NT2/D1 (cell line): ENCODE measurements at regions not wholly inside any gene's neighbourhood (a gene's known extent, or its start where the extent isn't known, plus 50 kb on each side); places are given as distances from the start of the nearest gene placed in this dataset.

Experiments used
- DNase-seq: peaks from one replicate; pipeline ENCODE4 v3.0.0-alpha.2; 2011; ENCODE audit warnings: low read depth, low spot score
- H3K27me3 ChIP-seq: 2 replicates; pipeline ENCODE4 v1.6.0; 2011; ENCODE audit warnings: mild to moderate bottlenecking; ENCODE audit not compliant: insufficient read length, insufficient read depth
- H3K36me3 ChIP-seq: 2 replicates; pipeline ENCODE4 v1.6.1; 2011; ENCODE audit warnings: mild to moderate bottlenecking, low read length, mixed read lengths; ENCODE audit not compliant: insufficient read depth, insufficient read length
- H3K4me1 ChIP-seq: 2 replicates; pipeline ENCODE4 v1.5.1; 2011; ENCODE audit not compliant: insufficient read depth, insufficient read length
- H3K4me3 ChIP-seq: 2 replicates; pipeline ENCODE4 v1.5.1; 2011; ENCODE audit warnings: low read depth; ENCODE audit not compliant: insufficient read length
- H3K9ac ChIP-seq: 2 replicates; pipeline ENCODE4 v1.6.0; 2011; ENCODE audit warnings: low read depth; ENCODE audit not compliant: insufficient read length
- H3K9me3 ChIP-seq: 2 replicates; pipeline ENCODE4 v1.5.1; 2011; ENCODE audit warnings: mild to moderate bottlenecking, low read length; ENCODE audit not compliant: insufficient read depth
- SUZ12 ChIP-seq: IDR thresholded peaks from 2 replicates; pipeline ENCODE4 v1.6.1; 2011; ENCODE audit not compliant: insufficient read length, insufficient read depth; ENCODE audit errors: extremely low read depth
- YY1 ChIP-seq: IDR thresholded peaks from 2 replicates; pipeline ENCODE4 v1.6.1; 2011; ENCODE audit not compliant: insufficient read length, insufficient read depth
- ZNF274 ChIP-seq: IDR thresholded peaks from 2 replicates; pipeline ENCODE4 v1.6.1; 2011; ENCODE audit warnings: mild to moderate bottlenecking, low read depth, low read length

DNA sequence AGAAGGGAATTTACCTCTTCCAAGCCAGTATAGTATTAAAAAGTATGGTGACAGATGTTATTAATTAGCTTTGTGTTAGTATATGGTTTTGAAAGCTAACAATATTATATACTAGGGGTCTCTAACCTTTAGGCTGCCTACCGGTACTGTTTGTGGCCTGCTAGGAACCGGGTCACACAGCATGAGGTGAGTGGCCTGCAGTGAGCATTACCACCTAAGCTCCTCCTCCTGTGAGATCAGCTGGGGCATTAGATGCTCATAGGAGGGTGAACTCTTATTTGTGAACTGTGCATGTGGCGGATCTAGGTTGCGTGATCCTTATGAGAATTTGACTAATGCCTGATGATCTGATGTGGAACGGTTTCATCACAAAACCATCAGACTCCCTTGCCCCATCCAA is 583.4 kb upstream of the CDH2 start:
- no peak overlapping the region for H3K4me3 ChIP-seq
- DNase-seq, result no peak
- H3K36me3 ChIP-seq, result no peaks in the 10 kb centered on the region
- TF ChIP-seq ZNF274 (no peak), YY1 (no peak), SUZ12 (no peak)
- H3K27me3 ChIP-seq, result no peaks in the 10 kb centered on the region
- no peaks in the 10 kb centered on the region for H3K9me3 ChIP-seq
- no peaks in the 10 kb centered on the region for H3K4me1 ChIP-seq
- H3K9ac ChIP-seq, result no peak overlapping the region

- no peak overlapping the region for H3K4me3 ChIP-seq
- no peak overlapping the region for H3K9ac ChIP-seq
- H3K27me3 ChIP-seq, result no peaks in the 10 kb centered on the region
- H3K9me3 ChIP-seq, result no peaks in the 10 kb centered on the region
- H3K4me1 ChIP-seq, result no peaks in the 10 kb centered on the region
- TF ChIP-seq SUZ12 (no peak), YY1 (no peak), ZNF274 (no peak)
- no peak for DNase-seq
- no peaks in the 10 kb centered on the region for H3K36me3 ChIP-seq
Measured at GRCh38 chr18:28757466-28758008, 580.6 kb upstream of the CDH2 start.

DNA sequence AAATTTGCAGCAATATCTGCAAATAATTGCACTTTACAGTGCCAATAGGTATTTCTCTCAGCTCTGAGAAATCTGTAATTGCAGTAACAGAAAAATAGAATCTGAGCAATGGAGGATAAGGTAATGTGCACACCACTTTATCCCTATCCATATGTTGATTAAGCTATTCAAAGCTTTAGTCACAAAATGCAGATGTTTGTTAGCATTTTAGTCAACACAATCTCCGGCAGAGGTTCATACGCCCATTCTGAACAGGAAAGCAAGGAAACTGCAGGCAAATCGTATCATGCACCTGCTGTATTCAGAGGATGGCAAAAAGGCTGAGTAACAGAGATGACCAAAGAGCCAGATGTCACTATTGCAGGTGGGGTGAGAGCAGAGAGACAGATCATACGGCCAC is 566.2 kb upstream of the CDH2 start:
- no peak for DNase-seq
- H3K9ac ChIP-seq, result no peak overlapping the region
- no peak overlapping the region for H3K4me3 ChIP-seq
- H3K4me1 ChIP-seq, result no peaks in the 10 kb centered on the region
- TF ChIP-seq SUZ12, result no peak
- TF ChIP-seq YY1, result no peak
- TF ChIP-seq ZNF274, result no peak
- H3K36me3 ChIP-seq, result no peaks in the 10 kb centered on the region
- no peaks in the 10 kb centered on the region for H3K27me3 ChIP-seq
- H3K9me3 ChIP-seq, result no peaks in the 10 kb centered on the region

DNA sequence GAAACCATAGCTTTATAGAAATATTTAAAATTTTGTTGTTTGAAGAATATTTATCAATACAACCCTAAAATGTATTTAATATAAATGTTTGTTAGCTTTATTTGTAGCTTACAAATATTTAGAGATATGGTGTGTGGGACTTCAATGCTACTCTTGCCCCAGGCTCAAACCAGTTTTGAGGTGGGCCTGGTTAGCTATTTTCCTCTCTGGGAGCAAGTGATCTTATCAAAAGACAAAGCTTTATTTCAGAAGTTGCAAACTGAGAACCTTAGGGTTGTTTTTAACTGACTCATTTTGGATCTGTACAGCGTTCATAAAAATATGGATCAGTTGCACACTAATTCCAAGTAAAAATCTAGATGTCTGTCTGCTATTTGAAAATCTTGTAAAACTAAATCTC is 563.6 kb upstream of the CDH2 start:
- Histone ChIP-seq H3K36me3 (no peaks in the 10 kb centered on the region), H3K4me3 (no peak overlapping the region), H3K4me1 (no peaks in the 10 kb centered on the region), H3K27me3 (no peaks in the 10 kb centered on the region), H3K9me3 (no peaks in the 10 kb centered on the region), H3K9ac (no peak overlapping the region)
- DNase-seq, result no peak
- TF ChIP-seq YY1, result no peak
- TF ChIP-seq SUZ12, result no peak
- TF ChIP-seq ZNF274, result no peak

GRCh38 chr18:28736951-28737350 is 560.0 kb upstream of the CDH2 start:
- Histone ChIP-seq H3K4me1 (no peaks in the 10 kb centered on the region), H3K36me3 (no peaks in the 10 kb centered on the region), H3K9ac (no peak overlapping the region), H3K4me3 (no peak overlapping the region), H3K27me3 (no peaks in the 10 kb centered on the region), H3K9me3 (no peaks in the 10 kb centered on the region)
- DNase-seq, result no peak
- TF ChIP-seq ZNF274 (no peak), YY1 (no peak), SUZ12 (no peak)

DNA sequence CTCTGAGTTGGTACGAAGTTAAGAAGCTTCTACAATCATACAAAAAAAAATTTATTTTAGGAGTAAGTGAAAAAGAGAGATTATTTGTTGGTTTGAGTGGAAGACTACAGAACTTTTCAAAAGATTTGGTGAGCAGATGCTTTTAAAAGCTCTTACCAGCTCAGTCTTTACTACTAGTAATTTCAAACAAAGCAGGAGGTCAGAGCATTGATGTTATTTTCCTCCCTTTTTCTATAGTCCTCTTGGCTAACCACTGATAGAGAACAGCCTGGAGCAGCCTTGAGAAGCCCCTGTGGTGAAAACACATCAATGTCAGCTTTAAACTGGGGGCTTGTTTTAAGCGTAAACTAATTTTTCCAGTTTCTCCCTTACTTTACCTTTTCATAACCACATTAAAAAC is 559.3 kb upstream of the CDH2 start:
- H3K36me3 ChIP-seq, result no peaks in the 10 kb centered on the region
- H3K9ac ChIP-seq, result no peak overlapping the region
- TF ChIP-seq ZNF274 (no peak), SUZ12 (no peak), YY1 (no peak)
- H3K4me3 ChIP-seq, result no peak overlapping the region
- H3K4me1 ChIP-seq, result no peaks in the 10 kb centered on the region
- no peak for DNase-seq
- H3K9me3 ChIP-seq, result no peaks in the 10 kb centered on the region
- no peaks in the 10 kb centered on the region for H3K27me3 ChIP-seq

- no peaks in the 10 kb centered on the region for H3K9me3 ChIP-seq
- H3K4me3 ChIP-seq, result no peak overlapping the region
- H3K9ac ChIP-seq, result no peak overlapping the region
- TF ChIP-seq SUZ12 (no peak), YY1 (no peak), ZNF274 (no peak)
- H3K4me1 ChIP-seq, result no peaks in the 10 kb centered on the region
- no peaks in the 10 kb centered on the region for H3K27me3 ChIP-seq
- DNase-seq, result no peak
- H3K36me3 ChIP-seq, result no peaks in the 10 kb centered on the region
Measured at GRCh38 chr18:28735731-28736130, 558.8 kb upstream of the CDH2 start.

- Histone ChIP-seq H3K9me3 (no peaks in the 10 kb centered on the region), H3K36me3 (no peaks in the 10 kb centered on the region), H3K4me1 (no peaks in the 10 kb centered on the region), H3K27me3 (no peaks in the 10 kb centered on the region), H3K9ac (no peak overlapping the region), H3K4me3 (no peak overlapping the region)
- TF ChIP-seq YY1 (no peak), SUZ12 (no peak), ZNF274 (no peak)
- DNase-seq, result no peak
Measured at GRCh38 chr18:28729321-28729720, 552.4 kb upstream of the CDH2 start.
